ENCODE measurements at regions not wholly inside any gene's neighbourhood (a gene's known extent, or its start where the extent isn't known, plus 50 kb on each side); places are given as distances from the start of the nearest gene placed in this dataset.
"Not testable (repeated sequence)": the region's sequence is repeated elsewhere in the genome, so short reads cannot be mapped to it uniquely, and the experiment has no call there.

- not testable (repeated sequence) for DNase-seq
Observed at GRCh38 chr16:18263046-18263445, 73.5 kb downstream of the NPIPA8 start.

- not testable (repeated sequence) for DNase-seq
Observed at GRCh38 chr16:18261848-18262247, 74.7 kb downstream of the NPIPA8 start.

- not testable (repeated sequence) for DNase-seq
Observed at GRCh38 chr16:18259496-18260176, 76.9 kb downstream of the NPIPA8 start.

GRCh38 chr16:18252943-18253342 is 83.6 kb downstream of the NPIPA8 start:
- DNase-seq, result not testable (repeated sequence)

- DNase-seq, result not testable (repeated sequence)
Observed at GRCh38 chr16:18230505-18230904, 106.0 kb downstream of the NPIPA8 start.

GRCh38 chr16:18222054-18223009 is 114.2 kb downstream of the NPIPA8 start:
- DNase-seq, result not testable (repeated sequence)

GRCh38 chr16:18217741-18218140 is 118.8 kb downstream of the NPIPA8 start:
- DNase-seq, result not testable (repeated sequence)

GRCh38 chr16:18216814-18217213 is 119.7 kb downstream of the NPIPA8 start:
- not testable (repeated sequence) for DNase-seq

- not testable (repeated sequence) for DNase-seq
Observed at GRCh38 chr16:18213810-18214209, 122.7 kb downstream of the NPIPA8 start.

- not testable (repeated sequence) for DNase-seq
Observed at GRCh38 chr16:18211505-18211904, 125.0 kb downstream of the NPIPA8 start.

GRCh38 chr16:18204786-18205185 is 131.8 kb downstream of the NPIPA8 start:
- not testable (repeated sequence) for DNase-seq

GRCh38 chr16:18204309-18204708 is 132.2 kb downstream of the NPIPA8 start:
- DNase-seq, result not testable (repeated sequence)

GRCh38 chr16:18201511-18201910 is 135.0 kb downstream of the NPIPA8 start:
- not testable (repeated sequence) for DNase-seq

- not testable (repeated sequence) for DNase-seq
Observed at GRCh38 chr16:18192389-18192788, 144.1 kb downstream of the NPIPA8 start.

GRCh38 chr16:18190179-18190578 is 146.4 kb downstream of the NPIPA8 start:
- DNase-seq, result not testable (repeated sequence)

- DNase-seq, result not testable (repeated sequence)
Observed at GRCh38 chr16:18184755-18185154, 151.8 kb downstream of the NPIPA8 start.

GRCh38 chr16:18181028-18181427 is 155.5 kb downstream of the NPIPA8 start:
- not testable (repeated sequence) for DNase-seq

GRCh38 chr16:18173945-18174497 is 162.5 kb downstream of the NPIPA8 start:
- not testable (repeated sequence) for DNase-seq

GRCh38 chr16:18162293-18162692 is 174.2 kb downstream of the NPIPA8 start:
- not testable (repeated sequence) for DNase-seq

- not testable (repeated sequence) for DNase-seq
Observed at GRCh38 chr16:18161224-18161623, 175.3 kb downstream of the NPIPA8 start.

GRCh38 chr16:18159185-18159584 is 177.4 kb downstream of the NPIPA8 start:
- not testable (repeated sequence) for DNase-seq

GRCh38 chr16:18157854-18158253 is 178.7 kb downstream of the NPIPA8 start:
- not testable (repeated sequence) for DNase-seq

GRCh38 chr16:18152832-18153231 is 183.7 kb downstream of the NPIPA8 start:
- not testable (repeated sequence) for DNase-seq
